GM12872 (cell line): ENCODE measurements at regions not wholly inside any gene's neighbourhood (a gene's known extent, or its start where the extent isn't known, plus 50 kb on each side); places are given as distances from the start of the nearest gene placed in this dataset.

Experiments
- CTCF ChIP-seq: IDR thresholded peaks from 3 replicates; pipeline ENCODE4 v1.5.1; 2011; ENCODE audit warnings: low read depth, mild to moderate bottlenecking, low read length, moderate library complexity; ENCODE audit not compliant: insufficient read depth

GRCh38 chr11:16613512-16614381 lies 124.7 kb upstream of the C11orf58 start:
- peak; percentile 91 for TF ChIP-seq CTCF

GRCh38 chr11:16613262-16613511 lies 125.3 kb upstream of the C11orf58 start:
- no peak for TF ChIP-seq CTCF

DNA sequence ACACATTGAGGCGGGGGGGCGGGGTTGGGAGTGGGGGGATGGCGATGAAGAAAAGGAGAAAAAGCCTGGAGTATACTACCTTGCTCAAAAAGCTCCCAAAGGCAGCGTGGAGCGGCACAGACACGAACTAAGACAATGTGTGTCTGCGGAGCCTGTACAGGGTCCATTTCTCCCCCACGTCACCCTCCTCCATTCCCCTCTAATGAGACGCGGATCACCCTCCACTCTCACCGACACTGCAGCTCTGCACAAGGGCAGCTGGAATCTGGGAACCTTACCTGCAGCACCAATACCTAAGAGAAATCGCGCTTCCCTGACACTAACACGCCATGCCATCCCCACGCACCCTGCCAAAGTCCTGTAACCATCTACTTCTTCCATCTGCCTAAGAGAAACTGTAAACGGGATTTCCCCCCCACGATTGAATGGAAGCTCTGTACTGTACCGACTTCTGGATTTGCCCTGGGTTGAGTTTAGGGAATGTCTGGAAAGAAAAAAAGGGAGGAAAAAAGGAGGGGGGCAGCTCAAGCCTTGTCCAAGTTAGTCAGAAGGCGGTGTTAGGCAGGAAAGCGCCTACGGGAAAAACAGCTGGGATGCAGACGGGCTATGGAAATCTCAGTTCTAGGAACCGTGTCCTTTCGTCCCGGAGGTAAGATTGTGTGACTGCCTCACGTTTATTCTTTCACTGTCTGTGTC lies 125.7 kb upstream of the C11orf58 start:
- TF ChIP-seq CTCF: no peak

DNA sequence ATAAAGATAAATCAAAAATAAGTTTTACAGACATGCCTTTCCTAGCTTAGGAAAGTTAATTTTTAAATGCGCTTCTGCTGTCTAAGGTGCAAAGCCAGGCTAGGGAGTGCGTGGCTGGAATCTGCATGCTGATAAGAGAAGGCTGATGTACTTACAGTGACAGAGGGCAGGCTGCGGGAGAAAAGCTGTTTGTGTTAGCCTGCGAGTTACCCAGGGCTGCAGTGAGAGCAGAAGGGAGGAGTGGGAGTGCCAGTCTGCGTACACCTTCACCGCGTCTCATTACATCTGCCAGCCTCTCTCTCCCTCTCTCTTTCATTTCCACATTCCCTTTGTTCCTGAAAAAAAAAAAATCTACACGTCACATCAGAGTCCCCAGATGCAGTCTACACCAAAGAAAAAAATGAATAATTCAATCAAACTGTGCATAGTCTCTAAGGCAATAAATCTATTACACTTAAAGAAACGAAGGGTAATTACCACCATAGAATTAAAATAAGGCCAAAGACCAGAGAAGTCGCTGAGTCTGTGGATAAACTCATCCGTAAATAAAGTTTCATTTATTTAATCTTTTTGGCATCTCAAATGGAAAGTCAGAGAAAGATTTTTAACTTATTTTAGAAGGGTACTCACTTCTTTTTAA lies 126.4 kb upstream of the C11orf58 start:
- TF ChIP-seq CTCF: no peak

DNA sequence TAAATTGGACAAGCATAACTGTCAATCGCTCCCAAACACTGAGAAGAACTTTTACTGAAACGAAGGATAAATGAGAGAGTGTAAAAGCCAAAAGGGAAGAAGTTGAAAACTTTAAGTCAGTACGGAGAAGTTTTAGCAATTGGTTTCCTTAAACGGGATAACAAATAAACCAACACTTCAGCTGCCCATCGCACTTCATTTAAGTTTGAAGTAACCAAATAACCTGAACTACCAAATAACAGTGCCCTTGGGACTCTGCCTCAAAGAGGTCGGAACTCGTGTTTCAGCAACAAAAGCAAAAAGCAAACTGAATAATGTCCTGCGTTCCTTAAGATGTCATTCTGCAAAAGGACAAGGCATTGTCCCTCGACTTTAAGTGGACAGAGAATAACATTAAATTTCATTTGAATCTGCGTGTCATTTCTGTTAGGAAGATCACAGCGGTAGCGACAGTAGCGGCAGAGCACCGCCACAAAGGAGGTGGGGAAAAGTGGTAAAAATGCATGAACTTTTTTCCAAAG lies 127.0 kb upstream of the C11orf58 start:
- TF ChIP-seq CTCF: no peak

DNA sequence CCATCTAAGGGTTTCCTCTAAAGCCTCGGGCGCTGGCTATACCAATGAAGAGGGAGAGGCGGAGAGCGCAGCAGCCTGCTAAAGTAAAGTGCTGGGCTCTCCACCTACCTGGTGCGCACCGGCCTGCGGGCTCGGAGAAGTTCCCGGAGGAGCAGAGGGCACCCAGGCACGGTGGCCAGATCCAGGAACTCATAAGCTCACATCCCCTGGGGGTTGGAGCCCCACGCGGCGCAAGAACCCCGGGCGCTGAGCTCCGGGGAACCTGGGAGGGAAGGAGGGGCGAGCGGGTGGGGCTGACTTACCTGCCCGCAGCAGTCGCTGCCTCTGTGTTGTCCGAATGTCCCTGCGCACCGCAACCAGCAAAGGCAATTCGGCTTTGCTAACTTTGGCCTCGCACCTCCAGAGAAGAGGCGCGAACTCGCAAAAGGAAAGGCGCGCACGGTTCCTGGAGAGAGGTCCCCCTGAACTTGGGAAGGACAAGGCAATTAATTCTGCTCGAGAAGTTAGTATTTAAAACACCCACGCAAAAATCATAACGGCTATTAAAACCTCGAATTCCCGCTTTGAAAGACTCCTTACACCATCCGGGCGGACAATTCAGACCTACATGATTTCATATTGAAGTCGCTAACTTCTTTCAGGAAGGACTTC lies 127.6 kb upstream of the C11orf58 start:
- no peak for TF ChIP-seq CTCF

DNA sequence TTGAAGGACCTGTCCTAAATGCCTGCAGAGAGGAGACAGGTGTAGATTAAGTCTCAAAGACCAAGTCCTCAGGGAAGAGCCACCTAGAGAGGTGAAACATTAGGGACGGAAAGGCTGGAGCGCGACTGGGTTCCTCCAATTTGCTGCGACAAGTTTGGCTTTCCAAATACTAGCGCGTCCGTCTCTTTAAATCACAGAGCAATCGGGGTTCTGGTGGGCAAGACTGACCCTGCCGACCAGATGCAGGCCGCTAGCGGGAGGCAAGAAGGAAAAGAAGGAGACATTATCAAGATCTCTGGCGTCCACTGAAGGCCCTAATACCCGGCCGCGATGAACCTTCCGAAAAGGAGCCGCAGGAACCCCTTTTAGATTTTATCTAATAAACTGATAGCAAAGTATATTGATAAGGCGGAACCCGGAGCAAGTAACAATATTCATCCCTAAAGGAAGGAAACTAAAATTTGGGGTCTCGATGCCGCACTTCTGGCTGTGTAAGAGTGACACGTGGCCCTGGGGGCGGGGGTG lies 128.2 kb upstream of the C11orf58 start:
- TF ChIP-seq CTCF: no peak
